ENCODE measurements at regions not wholly inside any gene's neighbourhood (a gene's known extent, or its start where the extent isn't known, plus 50 kb on each side); places are given as distances from the start of the nearest gene placed in this dataset.

DNA sequence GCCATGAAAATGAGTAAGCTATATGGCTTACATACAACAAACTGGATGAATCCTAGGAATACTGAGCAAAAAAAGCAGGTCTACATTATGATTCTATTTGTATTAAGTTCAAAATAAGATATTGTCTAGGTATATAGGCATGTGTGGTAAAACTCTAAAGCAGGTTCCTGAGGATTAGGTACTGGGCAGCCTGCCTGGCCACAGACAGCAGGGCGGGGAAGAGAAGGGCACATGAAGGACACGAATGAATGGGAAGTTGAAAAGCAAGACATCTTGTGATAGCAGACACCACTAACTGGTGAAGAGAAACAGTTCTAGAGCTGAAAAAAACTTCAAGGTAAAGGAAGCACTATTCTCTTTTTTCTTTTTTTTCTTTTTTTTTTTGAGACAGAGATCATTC, 72.6 kb upstream of the SLC4A11 start:
- TF ChIP-seq POLR2A (IDR thresholded peaks at IDR 0.05) = no peak
- TF ChIP-seq, protein P1, sequence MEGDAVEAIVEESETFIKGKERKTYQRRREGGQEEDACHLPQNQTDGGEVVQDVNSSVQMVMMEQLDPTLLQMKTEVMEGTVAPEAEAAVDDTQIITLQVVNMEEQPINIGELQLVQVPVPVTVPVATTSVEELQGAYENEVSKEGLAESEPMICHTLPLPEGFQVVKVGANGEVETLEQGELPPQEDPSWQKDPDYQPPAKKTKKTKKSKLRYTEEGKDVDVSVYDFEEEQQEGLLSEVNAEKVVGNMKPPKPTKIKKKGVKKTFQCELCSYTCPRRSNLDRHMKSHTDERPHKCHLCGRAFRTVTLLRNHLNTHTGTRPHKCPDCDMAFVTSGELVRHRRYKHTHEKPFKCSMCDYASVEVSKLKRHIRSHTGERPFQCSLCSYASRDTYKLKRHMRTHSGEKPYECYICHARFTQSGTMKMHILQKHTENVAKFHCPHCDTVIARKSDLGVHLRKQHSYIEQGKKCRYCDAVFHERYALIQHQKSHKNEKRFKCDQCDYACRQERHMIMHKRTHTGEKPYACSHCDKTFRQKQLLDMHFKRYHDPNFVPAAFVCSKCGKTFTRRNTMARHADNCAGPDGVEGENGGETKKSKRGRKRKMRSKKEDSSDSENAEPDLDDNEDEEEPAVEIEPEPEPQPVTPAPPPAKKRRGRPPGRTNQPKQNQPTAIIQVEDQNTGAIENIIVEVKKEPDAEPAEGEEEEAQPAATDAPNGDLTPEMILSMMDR (IDR thresholded peaks at IDR 0.05) = no peak
- TF ChIP-seq POLR2AphosphoS5 (IDR thresholded peaks at IDR 0.05) = no peak
